A673 (cell line): ENCODE measurements at regions not wholly inside any gene's neighbourhood (a gene's known extent, or its start where the extent isn't known, plus 50 kb on each side); places are given as distances from the start of the nearest gene placed in this dataset.

ENCODE experiments used
- BruUV-seq: library from RNA; stranded (reverse); fragments of 400-500 nt; replicated peaks from 2 replicates; lab custom pipeline; 2021; lab: Mats Ljungman, UMichigan
- CTCF ChIA-PET: fragments of 300-600 bp; sonication (Branson Sonifier 250); formaldehyde crosslinking; loops from one replicate; lab custom pipeline; 2022; ENCODE audit warnings: antibody characterized with exemption; lab: Charles Lee
- POLR2A ChIA-PET: fragments of 300-600 bp; sonication (Branson Sonifier 250); formaldehyde crosslinking; loops from one replicate; lab custom pipeline; 2022; ENCODE audit warnings: antibody characterized with exemption; ENCODE audit not compliant: low non-redundant PET; lab: Charles Lee
- DNase-seq: peaks from one replicate; pipeline ENCODE4 v3.0.0-alpha.2; 2015; ENCODE audit warnings: low spot score
- H3K27ac ChIP-seq: fragments of 200-600 bp; sonication (generic); 2 replicates; pipeline ENCODE4 v1.5.1; 2016; ENCODE audit warnings: mixed run types, low read depth, mild to moderate bottlenecking, mixed read lengths, antibody characterized with exemption, low read length; ENCODE audit not compliant: poor library complexity, severe bottlenecking
- H3K27me3 ChIP-seq: fragments of 200-600 bp; sonication (generic); replicated peaks from 2 replicates; pipeline ENCODE4 v1.6.1; 2017; ENCODE audit warnings: mixed run types, low read depth, mild to moderate bottlenecking, mixed read lengths, antibody characterized with exemption, low read length; ENCODE audit not compliant: insufficient read depth, poor library complexity
- H3K36me3 ChIP-seq: fragments of 200-600 bp; sonication (generic); 2 replicates; pipeline ENCODE4 v1.6.1; 2016; ENCODE audit warnings: mixed run types, mild to moderate bottlenecking, mixed read lengths, antibody characterized with exemption, low read length; ENCODE audit not compliant: insufficient read depth, poor library complexity, severe bottlenecking
- H3K4me1 ChIP-seq: fragments of 200-600 bp; sonication (generic); 2 replicates; pipeline ENCODE4 v1.6.1; 2017; ENCODE audit warnings: mixed run types, mild to moderate bottlenecking, mixed read lengths, antibody characterized with exemption, low read length; ENCODE audit not compliant: insufficient read depth, poor library complexity, severe bottlenecking
- H3K4me3 ChIP-seq: fragments of 200-600 bp; sonication (generic); 2 replicates; pipeline ENCODE4 v1.5.1; 2016; ENCODE audit warnings: low read depth, mixed run types, mild to moderate bottlenecking, mixed read lengths, low read length; ENCODE audit not compliant: poor library complexity, severe bottlenecking
- H3K9me3 ChIP-seq: fragments of 200-600 bp; sonication (generic); 2 replicates; pipeline ENCODE4 v1.6.1; 2016; ENCODE audit warnings: mixed run types, low read depth, mild to moderate bottlenecking, mixed read lengths, antibody characterized with exemption, low read length; ENCODE audit not compliant: poor library complexity, severe bottlenecking
- EZH2 ChIP-seq: fragments of 200-600 bp; sonication (generic); IDR thresholded peaks from 2 replicates; pipeline ENCODE4 v1.6.1; 2017; ENCODE audit warnings: borderline replicate concordance, low read depth, mild to moderate bottlenecking, mixed read lengths, antibody characterized with exemption, low read length; ENCODE audit not compliant: poor library complexity, severe bottlenecking
- intact Hi-C: fragments of 100-400 bp; cut with micrococcal nuclease; formaldehyde crosslinking; loops from one replicate; pipeline ENCODE4 v1.10.0; 2022; ENCODE audit not compliant: unreplicated experiment
- TF ChIP-seq, protein P1 (sequence below): fragments of 300-800, 200-600 bp; sonication (generic); conservative IDR thresholded peaks from 2 replicates; pipeline ENCODE4 v1.5.1; 2017; ENCODE audit warnings: low read depth, mild to moderate bottlenecking, antibody characterized with exemption, low read length, moderate library complexity, mixed read lengths

GRCh38 chr12:124191966-124192365, 102.9 kb upstream of the RFLNA start:
- no peak for DNase-seq
- ChIA-PET POLR2A (no interaction called here), CTCF (no interaction called here)
- no peak overlapping the region for H3K4me3 ChIP-seq
- no peaks in the 10 kb centered on the region for H3K27me3 ChIP-seq
- no peaks in the 10 kb centered on the region for H3K9me3 ChIP-seq
- H3K4me1 ChIP-seq: peaks cover 9% of the 10 kb centered on the region
- H3K36me3 ChIP-seq: no peaks in the 10 kb centered on the region
- BruUV-seq: no TSS peak
- H3K27ac ChIP-seq: no peak overlapping the region
- intact Hi-C loops: no loop called here
- TF ChIP-seq, protein P1, sequence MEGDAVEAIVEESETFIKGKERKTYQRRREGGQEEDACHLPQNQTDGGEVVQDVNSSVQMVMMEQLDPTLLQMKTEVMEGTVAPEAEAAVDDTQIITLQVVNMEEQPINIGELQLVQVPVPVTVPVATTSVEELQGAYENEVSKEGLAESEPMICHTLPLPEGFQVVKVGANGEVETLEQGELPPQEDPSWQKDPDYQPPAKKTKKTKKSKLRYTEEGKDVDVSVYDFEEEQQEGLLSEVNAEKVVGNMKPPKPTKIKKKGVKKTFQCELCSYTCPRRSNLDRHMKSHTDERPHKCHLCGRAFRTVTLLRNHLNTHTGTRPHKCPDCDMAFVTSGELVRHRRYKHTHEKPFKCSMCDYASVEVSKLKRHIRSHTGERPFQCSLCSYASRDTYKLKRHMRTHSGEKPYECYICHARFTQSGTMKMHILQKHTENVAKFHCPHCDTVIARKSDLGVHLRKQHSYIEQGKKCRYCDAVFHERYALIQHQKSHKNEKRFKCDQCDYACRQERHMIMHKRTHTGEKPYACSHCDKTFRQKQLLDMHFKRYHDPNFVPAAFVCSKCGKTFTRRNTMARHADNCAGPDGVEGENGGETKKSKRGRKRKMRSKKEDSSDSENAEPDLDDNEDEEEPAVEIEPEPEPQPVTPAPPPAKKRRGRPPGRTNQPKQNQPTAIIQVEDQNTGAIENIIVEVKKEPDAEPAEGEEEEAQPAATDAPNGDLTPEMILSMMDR: no peak
- TF ChIP-seq EZH2: no peak

- H3K27ac ChIP-seq: no peak overlapping the region
- intact Hi-C loops: no loop called here
- BruUV-seq: no TSS peak
- H3K4me3 ChIP-seq: no peak overlapping the region
- no peaks in the 10 kb centered on the region for H3K9me3 ChIP-seq
- no peaks in the 10 kb centered on the region for H3K27me3 ChIP-seq
- no peaks in the 10 kb centered on the region for H3K4me1 ChIP-seq
- TF ChIP-seq EZH2: no peak
- TF ChIP-seq, protein P1: no peak
- ChIA-PET CTCF (no interaction called here), POLR2A (no interaction called here)
- no peak for DNase-seq
- no peaks in the 10 kb centered on the region for H3K36me3 ChIP-seq
Observed at GRCh38 chr12:124194264-124194892, 100.5 kb upstream of the RFLNA start.

- Histone ChIP-seq H3K27ac (no peak overlapping the region), H3K4me3 (no peak overlapping the region), H3K9me3 (no peaks in the 10 kb centered on the region), H3K36me3 (no peaks in the 10 kb centered on the region), H3K4me1 (no peaks in the 10 kb centered on the region), H3K27me3 (no peaks in the 10 kb centered on the region)
- DNase-seq: no peak
- ChIA-PET CTCF (no interaction called here), POLR2A (no interaction called here)
- intact Hi-C loops: no loop called here
- no TSS peak for BruUV-seq
- TF ChIP-seq EZH2: no peak
- TF ChIP-seq, protein P1: no peak
Observed at GRCh38 chr12:124194893-124195566, 99.9 kb upstream of the RFLNA start.
